GM18526 (cell line): ENCODE measurements at regions not wholly inside any gene's neighbourhood (a gene's known extent, or its start where the extent isn't known, plus 50 kb on each side); places are given as distances from the start of the nearest gene placed in this dataset.

Experiments used
- POLR2A ChIP-seq: IDR thresholded peaks from 3 replicates; pipeline ENCODE4 v1.6.1; 2011; ENCODE audit not compliant: insufficient read length; ENCODE audit errors: extremely low read depth

- no peak for TF ChIP-seq POLR2A
These were observed 449.5 kb upstream of the TBL1XR1 start for GRCh38 chr3:177646749-177647148.

- TF ChIP-seq POLR2A: no peak
These were observed 450.1 kb upstream of the TBL1XR1 start for GRCh38 chr3:177647341-177647740.

GRCh38 chr3:177647876-177648275 lies 450.6 kb upstream of the TBL1XR1 start:
- no peak for TF ChIP-seq POLR2A

- TF ChIP-seq POLR2A: no peak
These were observed 455.4 kb upstream of the TBL1XR1 start for GRCh38 chr3:177652556-177653291.

GRCh38 chr3:177657243-177657642 lies 460.0 kb upstream of the TBL1XR1 start:
- TF ChIP-seq POLR2A: no peak

- TF ChIP-seq POLR2A: no peak
These were observed 461.1 kb upstream of the TBL1XR1 start for GRCh38 chr3:177658354-177658753.

- TF ChIP-seq POLR2A: no peak
These were observed 468.0 kb upstream of the TBL1XR1 start for GRCh38 chr3:177665122-177665808.

GRCh38 chr3:177672252-177672911 lies 475.1 kb upstream of the TBL1XR1 start:
- TF ChIP-seq POLR2A: no peak

- no peak for TF ChIP-seq POLR2A
These were observed 476.0 kb upstream of the TBL1XR1 start for GRCh38 chr3:177673112-177673914.

GRCh38 chr3:177674186-177674585 lies 476.9 kb upstream of the TBL1XR1 start:
- TF ChIP-seq POLR2A: no peak

GRCh38 chr3:177676148-177676547 lies 478.9 kb upstream of the TBL1XR1 start:
- no peak for TF ChIP-seq POLR2A

- TF ChIP-seq POLR2A: no peak
These were observed 479.8 kb upstream of the TBL1XR1 start for GRCh38 chr3:177676947-177677587.

GRCh38 chr3:177679568-177680471 lies 482.5 kb upstream of the TBL1XR1 start:
- TF ChIP-seq POLR2A: no peak

GRCh38 chr3:177680472-177680821 lies 483.2 kb upstream of the TBL1XR1 start:
- TF ChIP-seq POLR2A: no peak
